ENCODE measurements at regions not wholly inside any gene's neighbourhood (a gene's known extent, or its start where the extent isn't known, plus 50 kb on each side); places are given as distances from the start of the nearest gene placed in this dataset.

- no peak for TF ChIP-seq CTCF (IDR thresholded peaks at IDR 0.05)
- POLR2A ChIA-PET, result no interaction called here
- CTCF ChIA-PET, result no interaction called here
- no peak overlapping the region for H3K27ac Mint-ChIP-seq
- DNase-seq (no peak), ATAC-seq (ENCODE audit: low read depth) (no peak)
- intact Hi-C loops (cut with micrococcal nuclease), result no loop called here
- no peaks in the 10 kb centered on the region for H3K36me3 Mint-ChIP-seq (ENCODE audit: low read depth)
- H3K27me3 Mint-ChIP-seq, result peaks cover 33% of the 10 kb centered on the region
- no peaks in the 10 kb centered on the region for H3K4me1 Mint-ChIP-seq
- no peaks in the 10 kb centered on the region for H3K9me3 Mint-ChIP-seq
- H3K4me3 Mint-ChIP-seq, result no peak overlapping the region
Observed at GRCh38 chr11:20211691-20212090, 51.4 kb upstream of the DBX1 start.

Data from activated B cell treated with CpG ODN at 0.5 μM for 24 hours (primary cell).